ENCODE measurements at regions not wholly inside any gene's neighbourhood (a gene's known extent, or its start where the extent isn't known, plus 50 kb on each side); places are given as distances from the start of the nearest gene placed in this dataset.

GRCh38 chr10:120386896-120387295, 70.1 kb upstream of the PLPP4 start:
- no peak for DNase-seq

GRCh38 chr10:120387326-120387725, 69.7 kb upstream of the PLPP4 start:
- DNase-seq: no peak

GRCh38 chr10:120392245-120392644, 64.8 kb upstream of the PLPP4 start:
- DNase-seq: no peak

- no peak for DNase-seq
These were observed 64.4 kb upstream of the PLPP4 start for GRCh38 chr10:120392671-120393079.

GRCh38 chr10:120394446-120394845, 62.6 kb upstream of the PLPP4 start:
- no peak for DNase-seq

GRCh38 chr10:120396228-120396627, 60.8 kb upstream of the PLPP4 start:
- no peak for DNase-seq

- no peak for DNase-seq
These were observed 58.8 kb upstream of the PLPP4 start for GRCh38 chr10:120398180-120398579.

- DNase-seq: no peak
These were observed 56.4 kb upstream of the PLPP4 start for GRCh38 chr10:120400601-120401000.

GRCh38 chr10:120402147-120402766, 54.8 kb upstream of the PLPP4 start:
- no peak for DNase-seq

- no peak for DNase-seq
These were observed 53.9 kb upstream of the PLPP4 start for GRCh38 chr10:120403109-120403508.

GRCh38 chr10:120406376-120406775, 50.7 kb upstream of the PLPP4 start:
- no peak for DNase-seq

Measured in AML-193 (cell line).